Upper lobe of right lung (tissue), 1 donor: ENCODE measurements at regions not wholly inside any gene's neighbourhood (a gene's known extent, or its start where the extent isn't known, plus 50 kb on each side); places are given as distances from the start of the nearest gene placed in this dataset.

Experiments
- ATAC-seq: fragments of 200-7000 bp; cut with Tn5 transposase; one replicate; pipeline ENCODE4 v1.9.1; 2020; ENCODE audit warnings: mild to moderate bottlenecking, moderate library complexity
- DNase-seq: peaks from one replicate; pipeline ENCODE4 v3.0.0-alpha.2; 2020
- H3K27ac ChIP-seq: fragments of 200-600 bp; one replicate; pipeline ENCODE4 v1.8.0; 2022
- H3K27me3 ChIP-seq: fragments of 200-600 bp; one replicate; pipeline ENCODE4 v1.8.0; 2022; ENCODE audit warnings: mild to moderate bottlenecking
- H3K36me3 ChIP-seq: fragments of 200-600 bp; one replicate; pipeline ENCODE4 v1.8.0; 2022
- H3K4me1 ChIP-seq: fragments of 200-600 bp; one replicate; pipeline ENCODE4 v1.8.0; 2022
- H3K4me3 ChIP-seq: fragments of 200-600 bp; one replicate; pipeline ENCODE4 v1.8.0; 2022; ENCODE audit warnings: mild to moderate bottlenecking
- H3K9me3 ChIP-seq: fragments of 200-600 bp; one replicate; pipeline ENCODE4 v1.8.0; 2022
- CTCF ChIP-seq: fragments of 200-600 bp; IDR thresholded peaks from one replicate; pipeline ENCODE4 v1.8.0; 2022; ENCODE audit warnings: antibody characterized with exemption
- intact Hi-C: fragments of 100-400 bp; cut with DNase I; formaldehyde crosslinking; loops from one replicate; pipeline ENCODE4 v1.11.0; 2022
- donor health status: DM: no; HTN: yes; CAD: no; lungs with severe emphysema.

- no peak overlapping the region for H3K27ac ChIP-seq
- H3K4me1 ChIP-seq, result no peaks in the 10 kb centered on the region
- DNase-seq, result no peak
- no peak for TF ChIP-seq CTCF
- no peaks in the 10 kb centered on the region for H3K9me3 ChIP-seq
- no peak overlapping the region for H3K4me3 ChIP-seq
- intact Hi-C loops, result no loop called here
- ATAC-seq, result no peak
- no peaks in the 10 kb centered on the region for H3K27me3 ChIP-seq
- no peaks in the 10 kb centered on the region for H3K36me3 ChIP-seq
Observed at GRCh38 chr15:69524814-69525213, 72.2 kb downstream of the RPLP1 start.

DNA sequence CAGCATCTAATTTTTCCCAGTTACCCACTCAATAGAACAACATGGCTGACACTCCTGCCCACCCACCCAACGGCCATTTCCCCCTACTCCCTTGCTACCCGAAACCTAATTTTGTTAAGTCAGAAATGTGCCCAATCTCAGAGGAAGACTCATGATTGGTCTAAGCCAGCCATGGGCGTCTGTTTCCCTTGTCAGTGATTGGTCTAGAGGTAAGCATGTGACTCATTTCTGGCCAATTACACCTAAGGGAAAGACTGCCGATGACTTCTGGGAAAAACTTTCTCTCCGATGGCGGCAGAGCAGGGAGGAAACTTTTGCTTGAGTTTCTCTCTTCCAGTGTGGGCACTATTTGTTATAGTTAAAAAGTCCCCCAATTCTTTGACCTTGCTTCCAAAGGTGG, 72.9 kb downstream of the RPLP1 start:
- ATAC-seq, result no peak
- Histone ChIP-seq H3K36me3 (no peaks in the 10 kb centered on the region), H3K4me3 (no peak overlapping the region), H3K4me1 (no peaks in the 10 kb centered on the region), H3K27ac (no peak overlapping the region), H3K27me3 (no peaks in the 10 kb centered on the region), H3K9me3 (no peaks in the 10 kb centered on the region)
- no peak for TF ChIP-seq CTCF
- no peak for DNase-seq
- intact Hi-C loops, result no loop called here

- Histone ChIP-seq H3K36me3 (no peaks in the 10 kb centered on the region), H3K27me3 (no peaks in the 10 kb centered on the region), H3K4me1 (no peaks in the 10 kb centered on the region), H3K27ac (no peak overlapping the region), H3K9me3 (no peaks in the 10 kb centered on the region), H3K4me3 (no peak overlapping the region)
- TF ChIP-seq CTCF, result no peak
- intact Hi-C loops, result no loop called here
- ATAC-seq (no peak), DNase-seq (no peak)
Observed at GRCh38 chr15:69526081-69527061, 73.8 kb downstream of the RPLP1 start.

GRCh38 chr15:69529141-69529540, 76.5 kb downstream of the RPLP1 start:
- no peaks in the 10 kb centered on the region for H3K4me1 ChIP-seq
- H3K36me3 ChIP-seq, result no peaks in the 10 kb centered on the region
- H3K27me3 ChIP-seq, result no peaks in the 10 kb centered on the region
- intact Hi-C loops, result no loop called here
- H3K27ac ChIP-seq, result no peak overlapping the region
- no peaks in the 10 kb centered on the region for H3K9me3 ChIP-seq
- H3K4me3 ChIP-seq, result no peak overlapping the region
- no peak for DNase-seq
- no peak for TF ChIP-seq CTCF
- no peak for ATAC-seq

- intact Hi-C loops, result no loop called here
- H3K36me3 ChIP-seq, result no peaks in the 10 kb centered on the region
- H3K27me3 ChIP-seq, result no peaks in the 10 kb centered on the region
- no peaks in the 10 kb centered on the region for H3K4me1 ChIP-seq
- no peak overlapping the region for H3K27ac ChIP-seq
- TF ChIP-seq CTCF, result no peak
- no peaks in the 10 kb centered on the region for H3K9me3 ChIP-seq
- DNase-seq (no peak), ATAC-seq (no peak)
- H3K4me3 ChIP-seq, result no peak overlapping the region
Observed at GRCh38 chr15:69529961-69530633, 77.5 kb downstream of the RPLP1 start.
